CD4-positive, alpha-beta T cell treated with Interleukin-21 for 1 hour (primary cell): ENCODE measurements at regions not wholly inside any gene's neighbourhood (a gene's known extent, or its start where the extent isn't known, plus 50 kb on each side); places are given as distances from the start of the nearest gene placed in this dataset.

ENCODE experiments used
- DNase-seq: peaks from one replicate; pipeline ENCODE4 v3.0.0-alpha.2; 2020

DNA sequence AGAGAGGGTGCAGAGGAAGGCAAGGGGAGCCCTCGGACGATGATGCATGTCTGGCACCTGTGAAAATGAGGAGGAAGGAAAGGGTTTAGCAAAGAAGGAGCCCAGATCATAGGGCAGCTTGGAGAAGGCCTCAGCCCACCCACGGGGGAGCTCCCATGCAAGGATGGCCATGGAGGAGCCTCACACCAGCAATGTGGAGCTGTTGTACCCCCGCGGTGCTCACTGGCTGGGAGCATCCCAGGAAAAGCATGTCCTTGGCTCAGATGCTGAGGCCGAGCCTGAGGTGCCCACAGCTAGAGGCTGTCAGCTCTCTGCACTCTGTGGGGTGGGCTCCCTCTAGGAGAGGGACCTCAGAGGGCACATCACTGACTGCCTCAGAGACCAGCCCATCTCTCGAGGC, 622.6 kb downstream of the AACS start:
- no peak for DNase-seq

DNA sequence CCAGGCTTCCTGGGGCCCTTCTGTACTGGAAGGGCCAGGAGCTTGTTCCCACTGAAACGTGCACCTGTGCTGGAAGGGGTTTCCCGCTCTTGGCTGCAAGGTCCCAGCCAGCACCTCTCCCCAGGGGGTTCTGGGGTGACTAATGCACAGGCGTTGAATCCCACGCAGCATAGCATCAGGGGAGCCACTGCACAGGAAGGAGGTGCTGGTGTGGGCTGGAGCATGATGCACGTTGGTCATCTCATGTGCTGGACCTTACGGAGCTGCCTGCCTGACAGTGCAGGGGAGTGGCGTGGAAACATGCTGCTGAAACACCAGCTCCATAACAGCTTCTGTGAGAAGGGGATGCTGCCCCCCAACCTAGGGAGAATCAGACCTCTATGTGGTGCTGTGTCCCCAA, 623.0 kb downstream of the AACS start:
- DNase-seq: no peak

DNA sequence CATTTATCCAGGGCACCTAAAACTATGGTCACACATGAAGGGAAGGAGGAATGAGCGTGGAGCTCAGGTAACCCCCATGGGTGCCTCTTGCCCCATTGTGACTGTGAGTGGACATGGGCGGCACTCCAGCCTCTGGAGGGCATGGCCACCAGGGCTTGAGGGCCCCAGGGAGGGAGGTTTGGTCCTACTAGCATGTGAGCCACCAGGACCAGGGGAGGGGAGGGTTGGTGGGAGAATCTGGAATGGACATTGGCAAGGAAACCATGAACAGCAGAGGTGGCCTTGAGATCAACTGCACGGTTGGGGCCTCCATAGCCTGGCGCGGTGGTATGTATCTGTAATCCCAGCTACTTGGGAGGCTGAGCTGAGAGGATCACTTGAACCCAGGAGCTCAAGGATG, 623.6 kb downstream of the AACS start:
- DNase-seq: no peak

DNA sequence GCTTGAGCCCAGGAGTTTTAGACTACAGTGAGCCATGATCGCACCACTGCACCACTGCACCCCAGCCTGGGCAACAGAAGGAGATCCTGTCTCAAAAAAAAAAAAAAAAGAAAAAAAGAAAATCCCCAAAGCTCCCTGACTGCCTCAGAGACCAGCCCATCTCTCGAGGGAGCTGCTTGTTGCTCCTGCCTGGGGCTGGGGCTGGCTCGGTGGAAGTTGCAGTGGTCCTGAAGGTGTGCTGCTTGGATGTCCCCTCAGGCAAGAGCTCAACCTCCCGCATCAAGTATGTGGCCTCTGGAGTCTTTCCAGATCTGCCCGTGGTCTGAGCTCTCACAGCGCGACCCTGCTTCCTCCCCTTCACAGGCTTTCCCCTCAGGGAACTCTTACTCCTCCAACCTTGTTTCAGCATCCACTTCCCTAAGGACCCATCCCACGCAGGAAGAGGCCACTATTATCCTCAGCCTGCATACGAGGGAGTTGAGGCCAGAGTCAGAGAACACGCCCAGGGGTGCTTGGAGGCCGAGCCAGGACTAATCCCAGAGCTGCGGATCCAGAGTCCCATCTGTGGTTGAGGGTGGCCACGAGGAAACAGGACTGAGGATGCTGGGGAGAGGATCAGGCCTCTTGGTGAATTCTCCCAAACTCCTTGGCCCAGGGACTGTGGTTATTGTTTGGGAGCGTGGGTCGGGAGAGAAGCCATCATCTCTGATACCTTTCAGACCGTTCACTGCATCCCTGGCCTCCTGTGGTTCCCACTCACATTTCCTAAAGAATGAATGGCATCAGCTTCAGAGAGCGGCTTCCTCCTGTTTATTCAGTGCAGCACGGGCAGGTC, 624.6 kb downstream of the AACS start:
- DNase-seq: no peak

DNA sequence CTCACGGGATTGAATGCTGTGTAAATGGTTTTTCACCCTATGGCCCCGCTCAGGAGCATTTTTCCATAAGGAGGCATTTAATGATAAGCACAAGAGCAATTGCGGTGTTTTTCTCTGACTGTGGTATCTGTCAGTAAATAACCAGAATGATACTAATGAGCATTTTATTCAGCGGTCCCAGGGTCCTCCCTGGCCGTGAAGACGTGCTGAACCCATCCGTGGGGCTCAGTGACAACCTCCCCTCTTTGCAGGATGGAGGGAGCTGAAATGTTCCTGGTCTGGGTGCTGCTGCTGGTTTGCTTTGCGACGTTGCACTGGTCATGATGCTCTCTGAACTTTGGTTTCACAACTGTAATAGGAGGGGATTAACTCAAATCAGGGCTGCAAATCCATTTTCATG, 625.6 kb downstream of the AACS start:
- DNase-seq: no peak

DNA sequence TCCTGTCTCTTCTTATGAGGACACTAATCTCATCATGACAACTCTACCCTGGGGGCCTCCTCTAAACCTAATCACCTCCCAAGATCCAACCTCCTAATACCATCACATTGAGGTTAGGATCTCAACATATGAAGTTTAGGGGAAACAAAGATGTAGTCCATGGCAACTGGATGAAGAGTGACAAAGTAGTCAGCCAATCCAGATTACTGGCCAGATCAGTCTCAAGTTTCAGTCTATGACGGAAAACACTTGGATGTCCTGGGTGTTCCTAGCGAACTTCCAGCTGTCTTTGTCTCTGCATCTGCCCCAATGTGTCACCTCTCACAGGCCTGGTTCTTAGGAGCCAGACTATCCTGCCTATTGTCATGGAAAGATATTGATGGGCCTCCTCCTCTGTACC, 630.8 kb downstream of the AACS start:
- no peak for DNase-seq

DNA sequence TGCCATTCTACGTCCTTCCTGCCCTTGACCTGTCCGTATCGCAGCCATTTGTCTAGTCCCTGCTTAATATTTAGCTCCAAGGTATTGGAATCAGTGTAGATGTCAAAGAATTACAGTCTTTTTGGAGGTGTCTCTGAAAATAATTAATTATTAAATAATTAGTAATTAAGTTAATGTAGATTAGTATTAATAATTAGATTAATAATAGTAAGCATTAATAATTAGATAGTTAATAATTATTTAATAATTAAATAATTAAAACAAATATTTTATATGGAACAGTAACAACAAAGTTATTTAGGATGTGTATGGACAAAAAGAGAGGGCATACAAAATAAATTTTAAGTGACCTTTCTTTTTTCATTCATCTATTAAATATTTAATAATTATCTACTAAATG, 639.6 kb downstream of the AACS start:
- no peak for DNase-seq

DNA sequence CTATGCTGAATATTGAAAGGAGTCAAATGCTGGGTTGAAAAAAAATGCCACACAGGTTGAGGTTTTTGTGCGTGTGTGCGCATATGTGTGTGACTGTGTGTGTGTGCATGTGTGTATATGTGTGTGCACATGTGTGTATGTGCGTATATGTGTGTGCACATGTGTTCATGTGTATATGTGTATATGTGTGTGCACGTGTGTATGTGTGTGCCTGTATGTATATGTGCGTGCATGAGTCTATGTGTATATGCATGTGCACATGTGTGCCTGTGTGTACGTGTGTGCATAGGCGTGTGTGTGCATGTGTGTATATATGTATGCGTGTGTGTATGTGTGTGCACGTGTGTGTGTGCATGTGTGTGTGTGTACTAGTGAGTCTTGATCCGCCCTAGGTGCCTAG, 655.7 kb downstream of the AACS start:
- DNase-seq: no peak

DNA sequence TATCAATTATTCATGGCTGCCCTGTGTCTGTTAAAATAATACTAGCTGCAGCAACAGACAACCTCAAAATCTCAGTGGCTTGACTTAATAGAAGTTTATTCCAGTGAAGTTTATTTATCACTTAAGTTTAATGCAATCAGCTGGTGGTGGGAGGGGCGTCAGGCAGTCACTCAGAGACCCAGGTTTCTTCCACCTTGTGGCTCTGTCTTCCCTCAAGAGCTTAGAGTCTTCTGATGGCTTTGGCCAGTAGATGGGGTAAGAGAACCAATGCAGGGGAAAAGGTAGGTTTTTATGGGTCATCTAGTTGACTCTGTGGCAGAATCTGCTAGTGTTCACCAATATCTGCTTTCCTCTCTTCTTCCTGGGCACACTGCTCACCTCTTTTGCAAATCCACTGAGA, 668.9 kb downstream of the AACS start:
- DNase-seq: no peak

DNA sequence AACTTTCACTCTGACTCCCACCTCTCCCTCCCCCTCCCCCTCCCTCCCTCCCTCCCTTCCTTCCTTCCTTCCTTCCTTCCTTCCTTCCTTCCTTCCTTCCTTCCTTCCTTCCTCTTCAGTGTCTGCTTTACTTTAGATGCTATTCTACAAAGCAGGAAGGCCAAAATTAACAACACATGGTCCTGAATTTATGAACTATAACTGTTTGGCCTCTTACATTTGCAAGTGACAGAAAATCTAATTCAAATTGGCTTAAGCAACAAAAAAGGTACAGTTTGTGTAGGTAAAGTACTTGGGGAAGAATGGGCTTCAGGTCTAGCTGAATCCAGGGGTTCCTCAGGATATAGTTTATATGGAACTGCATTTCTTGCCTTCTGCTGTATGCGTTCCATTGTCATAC, 673.0 kb downstream of the AACS start:
- DNase-seq: no peak

DNA sequence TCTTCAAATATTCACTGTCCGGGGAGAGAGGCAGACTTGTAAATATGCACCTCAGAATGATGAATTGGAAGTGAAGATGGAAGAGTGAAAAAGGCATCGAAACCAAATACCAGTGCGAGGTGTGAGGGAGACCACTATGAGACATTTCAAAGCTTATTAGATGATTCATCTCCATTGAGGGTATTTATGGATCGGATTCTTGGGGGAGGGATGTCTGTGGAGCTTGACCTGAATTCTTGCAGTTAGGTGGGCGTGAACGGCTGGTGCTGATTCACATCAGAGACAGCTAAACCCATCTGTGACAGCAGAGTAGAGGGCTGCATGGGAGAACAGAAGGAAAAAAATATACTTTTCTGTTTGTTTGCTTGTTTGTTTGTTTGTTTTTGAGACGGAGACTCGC, 677.2 kb downstream of the AACS start:
- DNase-seq: no peak

DNA sequence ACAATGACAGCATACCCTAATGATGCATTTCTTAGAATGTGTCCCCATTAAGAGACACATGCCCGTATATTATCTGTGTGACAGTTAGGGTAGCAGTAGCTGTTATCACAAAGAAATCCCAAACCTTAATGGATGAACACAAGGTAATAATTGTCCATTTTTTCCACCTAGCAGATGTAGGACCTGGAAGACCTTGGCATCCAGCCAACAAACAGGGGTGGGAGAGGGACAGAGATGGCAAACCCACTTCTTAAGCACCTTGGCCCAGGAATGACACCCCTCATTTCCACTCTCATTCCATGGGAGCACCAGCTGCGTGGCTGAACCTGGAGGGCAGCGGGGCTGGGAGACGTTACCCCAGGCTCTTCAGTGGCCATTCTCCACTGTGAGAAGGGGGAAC, 679.0 kb downstream of the AACS start:
- DNase-seq: no peak

DNA sequence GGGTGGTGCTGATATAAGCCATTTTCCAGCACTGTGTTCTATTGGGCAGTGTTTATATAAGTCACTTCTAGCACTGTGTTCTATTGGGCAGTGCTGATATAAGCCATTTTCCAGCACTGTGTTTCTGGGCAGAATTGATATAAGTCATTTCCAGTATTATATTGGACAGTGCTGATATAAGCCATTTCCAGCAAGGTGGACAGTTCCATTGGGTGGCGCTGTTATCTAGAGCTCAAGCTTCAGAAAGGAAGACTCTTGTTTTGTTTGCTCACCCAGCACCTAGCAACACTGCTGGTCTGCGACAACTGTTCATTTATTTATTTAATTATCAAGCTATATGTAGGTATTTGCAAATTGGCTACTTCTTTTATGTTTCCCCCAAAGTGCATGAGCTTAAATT, 690.3 kb downstream of the AACS start:
- DNase-seq: no peak

DNA sequence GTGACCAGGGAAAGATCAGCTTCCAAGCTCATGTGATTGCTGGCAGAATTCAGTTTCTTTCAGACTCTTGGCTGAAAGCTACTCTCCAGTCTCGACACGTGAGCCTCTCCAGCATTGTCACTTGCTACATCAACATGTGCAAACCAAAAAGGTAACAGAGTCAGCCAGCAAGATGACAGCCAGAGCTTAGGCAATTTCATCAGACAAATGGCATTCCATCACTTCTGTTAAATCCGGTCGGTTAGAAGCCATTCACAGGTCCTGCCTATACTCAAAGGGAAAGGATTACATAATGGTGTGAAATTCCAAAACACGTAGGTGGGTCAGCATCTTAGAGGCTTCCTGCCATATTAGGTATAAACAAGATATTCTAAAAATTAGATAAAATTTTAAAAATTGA, 700.9 kb downstream of the AACS start:
- DNase-seq: no peak

DNA sequence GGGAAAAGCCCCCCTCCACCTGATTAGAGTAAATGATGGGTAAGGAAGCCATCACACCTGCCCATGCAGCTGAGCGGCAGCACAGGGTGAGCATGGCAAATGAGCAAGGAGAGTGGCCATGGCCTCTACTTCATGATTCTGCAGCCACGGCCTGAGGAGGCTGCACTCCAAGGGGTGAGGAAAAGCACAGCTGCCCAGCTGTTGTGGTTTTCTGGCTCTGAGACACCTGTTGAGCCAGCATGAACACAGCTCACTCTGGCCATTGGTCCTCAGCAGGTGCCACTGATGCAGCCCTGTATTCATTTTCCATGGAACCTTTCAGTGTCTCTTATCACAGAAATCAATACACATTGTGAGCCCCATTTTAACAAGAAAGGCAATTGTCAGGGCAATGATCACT, 707.2 kb downstream of the AACS start:
- no peak for DNase-seq

DNA sequence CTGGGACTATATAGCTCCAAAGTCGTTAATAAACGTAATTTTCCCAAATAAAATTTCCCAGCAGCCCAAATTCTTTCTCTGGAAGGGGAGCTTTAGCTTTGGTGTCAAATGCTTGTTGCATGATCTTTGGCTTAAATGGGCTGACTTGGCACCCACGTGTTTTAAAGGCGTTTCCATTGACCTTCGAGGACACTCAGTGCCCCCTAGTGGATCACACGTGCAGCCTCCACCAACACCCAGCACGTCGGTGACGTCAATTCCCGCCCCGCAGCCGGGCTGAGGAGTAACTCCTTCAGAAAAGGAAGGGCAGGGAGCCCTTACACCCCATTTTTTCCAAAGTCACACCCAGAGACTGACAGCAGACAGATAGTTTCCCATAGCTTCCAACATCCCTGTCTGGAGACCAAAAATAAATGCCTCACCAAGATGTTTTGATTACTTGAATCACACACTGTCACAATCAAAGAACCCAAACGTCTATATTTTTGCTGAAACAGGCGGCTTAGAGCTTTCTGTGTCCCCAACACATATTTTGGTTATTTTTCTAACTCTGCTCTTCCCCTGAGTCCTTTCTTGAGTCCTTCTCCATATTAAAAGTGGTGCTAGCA, 707.9 kb downstream of the AACS start:
- no peak for DNase-seq

DNA sequence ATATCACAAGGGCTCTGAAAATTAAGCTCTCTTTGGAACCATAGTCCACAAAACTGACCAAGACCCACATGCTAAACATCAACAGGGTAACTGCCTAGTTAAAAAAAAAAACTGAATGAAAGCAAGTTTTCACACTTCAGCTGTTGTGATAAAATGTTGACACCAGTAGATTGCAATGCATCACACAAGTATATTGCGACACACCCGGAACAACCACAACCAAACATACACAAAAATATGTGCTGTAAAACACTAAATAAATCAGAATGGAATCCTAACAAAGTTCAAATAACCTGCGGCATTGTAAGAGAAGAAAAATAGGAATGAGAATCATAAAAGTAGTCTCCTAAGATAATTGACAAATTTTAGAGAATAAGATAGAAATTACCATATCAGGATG, 710.3 kb downstream of the AACS start:
- DNase-seq: no peak

DNA sequence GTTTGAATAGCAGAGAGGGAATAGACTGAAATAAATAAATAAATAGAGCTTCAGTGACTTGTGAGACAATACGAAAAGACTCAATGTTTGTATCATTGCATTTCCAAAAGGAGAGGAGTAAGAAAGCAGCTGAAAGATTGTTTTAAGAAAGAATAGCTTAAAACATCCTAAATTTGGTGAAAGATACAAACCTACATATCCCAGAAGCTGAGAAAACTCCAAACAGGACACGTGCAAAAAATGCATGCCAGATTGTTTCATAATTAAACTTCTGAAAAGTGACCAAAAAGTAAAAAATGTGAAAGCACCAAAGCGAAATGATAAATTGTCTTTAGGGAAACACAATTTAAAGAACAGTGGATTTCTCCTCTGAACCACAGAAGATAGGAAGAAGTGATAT, 711.0 kb downstream of the AACS start:
- DNase-seq: no peak

DNA sequence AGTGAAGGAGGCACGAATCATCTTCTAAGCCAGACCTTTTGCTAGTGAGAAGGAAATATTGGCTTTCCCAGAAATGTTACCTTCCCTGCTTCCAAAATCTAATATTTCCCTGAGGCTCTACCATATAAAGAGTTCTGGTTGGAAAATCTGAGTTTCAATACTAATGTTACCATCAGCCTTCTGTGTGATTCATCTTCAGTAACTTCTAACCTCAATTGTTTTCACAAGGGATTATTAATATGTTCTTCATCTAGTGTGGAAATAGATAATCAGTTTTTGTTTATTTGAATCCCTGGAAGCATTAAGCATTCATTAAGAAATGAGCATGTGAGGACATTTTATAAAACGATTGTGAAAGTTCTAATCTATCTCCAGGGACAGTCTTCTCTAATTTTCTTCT, 720.9 kb downstream of the AACS start:
- no peak for DNase-seq

DNA sequence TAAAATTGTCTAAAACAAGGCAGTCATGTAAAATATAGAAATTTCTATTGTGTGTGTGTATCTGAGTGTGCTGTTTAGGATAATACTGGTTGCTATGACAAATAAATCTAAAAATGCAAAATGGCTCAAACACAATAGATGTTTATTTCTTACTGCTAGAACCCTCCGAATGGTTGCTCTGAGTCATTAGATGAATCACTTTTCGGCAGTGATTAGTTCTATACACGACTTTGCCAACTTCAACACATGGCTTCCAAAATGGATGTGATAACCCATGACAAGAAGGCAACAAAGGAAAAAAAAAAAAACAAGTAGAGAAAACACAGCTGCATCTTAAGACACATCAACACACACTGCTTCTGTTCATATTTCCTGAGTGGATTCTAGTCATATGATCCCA, 729.2 kb downstream of the AACS start:
- no peak for DNase-seq

DNA sequence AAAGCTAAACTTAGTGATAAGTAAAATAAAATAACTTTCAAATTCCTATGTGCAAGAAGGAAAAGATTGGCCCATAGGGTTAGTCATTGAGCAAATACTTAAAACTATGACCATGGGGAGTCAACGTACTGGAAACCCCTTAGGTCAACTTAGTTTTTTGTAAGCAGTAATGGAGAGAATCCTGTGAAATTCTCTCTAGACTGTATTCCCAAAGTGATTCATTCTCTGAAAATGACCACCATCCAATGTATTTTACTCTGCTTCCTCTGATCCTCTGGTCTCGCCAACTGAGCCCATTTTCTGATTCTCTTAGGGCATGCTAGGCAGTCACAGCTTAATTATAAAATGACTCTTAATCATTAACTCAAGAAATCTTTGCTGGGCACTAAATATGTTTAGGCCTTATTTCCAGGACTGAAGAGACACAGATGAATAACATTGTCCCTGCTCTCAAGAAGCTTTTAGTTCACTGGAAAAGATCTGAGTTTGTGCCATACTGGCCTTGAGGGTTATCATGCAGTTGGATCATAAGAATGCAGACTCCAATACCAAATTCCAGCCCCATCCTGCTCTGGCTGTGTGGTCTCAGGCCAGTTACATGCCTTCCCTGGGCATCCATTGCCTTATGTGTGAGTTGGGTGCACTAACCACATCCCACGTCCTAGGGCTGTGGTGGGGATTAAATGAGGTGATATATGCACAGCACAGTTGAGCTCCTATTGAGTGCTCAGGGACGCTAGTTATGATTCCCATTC, 732.4 kb downstream of the AACS start:
- DNase-seq: no peak

DNA sequence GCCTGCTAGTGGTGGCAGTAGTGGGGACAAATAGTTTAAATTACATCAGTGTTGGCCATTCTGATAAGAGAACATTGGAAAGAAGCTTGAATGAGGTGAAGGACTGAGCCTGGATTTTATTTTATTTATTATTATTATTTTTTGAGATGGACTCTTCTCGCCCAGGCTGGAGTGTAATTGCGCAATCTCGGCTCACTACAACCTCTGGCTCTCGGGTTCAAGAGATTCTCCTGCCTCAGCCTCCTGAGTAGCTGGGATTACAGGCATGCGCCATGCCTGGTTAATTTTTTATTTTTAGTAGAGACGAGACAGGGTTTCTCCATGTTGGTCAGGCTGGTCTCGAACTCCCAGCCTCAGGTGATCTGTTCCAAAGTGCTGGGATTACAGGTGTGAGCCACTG, 739.4 kb downstream of the AACS start:
- no peak for DNase-seq

DNA sequence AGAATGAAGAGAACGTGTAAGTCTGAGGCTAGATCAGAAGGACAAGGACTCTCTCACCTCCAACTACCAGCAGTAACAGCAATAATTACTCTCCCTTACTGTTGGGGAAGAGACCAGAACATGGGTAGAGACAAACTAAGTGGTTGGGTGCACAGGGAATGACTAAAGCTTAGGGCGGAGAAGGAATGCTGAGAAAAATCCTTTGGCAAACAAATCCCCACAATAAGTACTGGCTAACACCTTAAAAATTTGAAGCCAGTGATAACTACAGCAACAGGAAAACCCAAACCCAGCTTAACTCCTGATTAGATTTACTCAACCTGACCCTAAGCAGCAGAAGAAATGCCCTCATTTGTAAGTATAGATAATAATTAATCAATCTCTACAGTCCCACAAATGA, 759.0 kb downstream of the AACS start:
- no peak for DNase-seq

DNA sequence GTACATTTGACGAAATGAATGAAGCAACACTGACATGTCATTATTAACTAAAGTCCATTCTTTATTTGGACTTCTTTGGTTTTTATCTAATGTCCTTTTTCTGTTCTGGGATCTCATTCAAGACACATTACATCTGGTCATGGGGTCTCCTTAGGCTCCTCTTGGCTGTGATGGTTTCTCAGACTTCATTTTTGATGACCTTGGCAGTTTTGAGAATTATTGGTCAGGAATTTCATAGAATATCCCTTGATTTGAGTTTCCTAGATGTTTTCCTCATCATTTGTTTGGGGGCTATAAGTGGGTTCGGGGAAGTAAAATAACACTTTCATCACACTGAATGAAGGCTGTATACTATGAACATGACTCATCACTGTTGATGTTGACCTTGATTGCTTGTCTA, 770.6 kb downstream of the AACS start:
- no peak for DNase-seq
